A673 (cell line): ENCODE measurements at regions not wholly inside any gene's neighbourhood (a gene's known extent, or its start where the extent isn't known, plus 50 kb on each side); places are given as distances from the start of the nearest gene placed in this dataset.
"Not testable (repeated sequence)": the region's sequence is repeated elsewhere in the genome, so short reads cannot be mapped to it uniquely, and the experiment has no call there.

Source experiments
- CTCF ChIP-seq: fragments of 300-800, 200-600 bp; sonication (generic); conservative IDR thresholded peaks from 2 replicates; pipeline ENCODE4 v1.5.1; 2017; ENCODE audit warnings: low read depth, mild to moderate bottlenecking, antibody characterized with exemption, low read length, moderate library complexity, mixed read lengths
- EZH2 ChIP-seq: fragments of 200-600 bp; sonication (generic); IDR thresholded peaks from 2 replicates; pipeline ENCODE4 v1.6.1; 2017; ENCODE audit warnings: borderline replicate concordance, low read depth, mild to moderate bottlenecking, mixed read lengths, antibody characterized with exemption, low read length; ENCODE audit not compliant: poor library complexity, severe bottlenecking

- not testable (repeated sequence) for TF ChIP-seq CTCF, EZH2
Observed at GRCh38 chr7:32777041-32777666, 114.4 kb downstream of the KBTBD2 start.
